KOPT-K1 (cell line): ENCODE measurements at regions not wholly inside any gene's neighbourhood (a gene's known extent, or its start where the extent isn't known, plus 50 kb on each side); places are given as distances from the start of the nearest gene placed in this dataset.

Source experiments
- H3K27ac ChIP-seq: fragments of 200-600 bp; sonication (generic); 2 replicates; pipeline ENCODE4 v1.5.1; 2016; ENCODE audit warnings: antibody characterized with exemption, mild to moderate bottlenecking, low read depth, low read length; ENCODE audit not compliant: poor library complexity, severe bottlenecking
- H3K36me3 ChIP-seq: fragments of 200-600 bp; sonication (generic); 2 replicates; pipeline ENCODE4 v1.5.1; 2017; ENCODE audit warnings: antibody characterized with exemption, mild to moderate bottlenecking, low read length, moderate library complexity; ENCODE audit not compliant: insufficient read depth
- H3K9me3 ChIP-seq: fragments of 200-600 bp; sonication (generic); 2 replicates; pipeline ENCODE4 v1.5.1; 2017; ENCODE audit warnings: antibody characterized with exemption, low read length, mild to moderate bottlenecking; ENCODE audit not compliant: insufficient read depth, poor library complexity, severe bottlenecking

DNA sequence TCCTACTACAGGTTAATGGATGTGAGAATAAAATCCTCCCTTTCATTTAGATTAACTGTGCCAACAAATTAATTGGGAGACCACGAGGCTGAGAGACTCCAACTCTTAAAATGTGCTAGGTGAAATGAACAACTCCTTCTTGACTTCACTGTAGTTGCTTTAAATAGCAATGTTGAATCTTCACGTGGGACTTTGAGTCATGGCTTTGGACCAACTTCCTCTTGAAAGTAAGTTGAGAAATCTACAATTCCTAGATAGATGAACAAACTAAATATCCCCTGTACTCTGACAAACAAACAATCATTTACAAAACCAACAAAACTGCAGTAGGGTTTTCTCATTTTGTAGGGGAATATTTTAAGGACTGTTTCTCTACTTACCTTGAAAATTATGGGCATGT is 291.9 kb upstream of the SPRED2 start:
- Histone ChIP-seq H3K27ac (no peak overlapping the region), H3K9me3 (peaks cover 5% of the 10 kb centered on the region), H3K36me3 (no peaks in the 10 kb centered on the region)

DNA sequence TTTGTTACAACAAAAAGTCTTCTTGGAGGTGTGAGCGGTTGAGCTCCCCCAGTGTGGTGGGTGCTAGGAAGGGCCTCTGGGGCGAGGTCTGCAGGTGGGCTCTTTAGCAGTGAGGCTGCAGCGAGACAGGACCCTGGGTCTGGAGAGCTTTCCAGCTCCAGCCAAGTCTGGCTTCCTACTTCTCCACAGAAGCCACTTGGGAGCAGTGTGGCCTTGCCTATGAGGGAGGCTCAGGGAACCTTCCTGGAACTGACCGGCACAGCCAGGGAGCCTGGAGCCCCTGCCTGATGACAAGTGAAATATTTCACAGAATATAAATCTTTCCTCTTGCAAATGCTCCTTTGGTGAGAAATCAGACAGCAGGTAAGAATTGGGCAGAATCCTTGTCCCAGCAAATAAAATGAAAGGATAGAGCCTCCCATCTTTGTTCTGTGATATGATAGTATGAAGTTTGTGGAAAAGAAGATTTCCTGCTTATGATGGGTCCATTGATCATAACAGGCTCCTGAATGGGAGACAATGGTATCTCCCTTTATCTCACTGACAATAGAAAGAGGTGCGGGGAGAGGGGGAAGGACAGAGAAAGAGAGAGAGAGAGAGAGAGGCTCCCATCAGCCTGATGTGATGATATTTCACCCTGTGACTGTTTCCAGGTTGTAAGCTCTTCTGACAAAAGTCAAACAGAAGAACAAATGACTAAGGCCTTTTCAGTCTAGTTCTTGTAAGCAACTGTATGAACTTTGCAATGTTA is 289.8 kb upstream of the SPRED2 start:
- no peaks in the 10 kb centered on the region for H3K36me3 ChIP-seq
- H3K27ac ChIP-seq, result no peak overlapping the region
- H3K9me3 ChIP-seq, result peaks cover 5% of the 10 kb centered on the region

DNA sequence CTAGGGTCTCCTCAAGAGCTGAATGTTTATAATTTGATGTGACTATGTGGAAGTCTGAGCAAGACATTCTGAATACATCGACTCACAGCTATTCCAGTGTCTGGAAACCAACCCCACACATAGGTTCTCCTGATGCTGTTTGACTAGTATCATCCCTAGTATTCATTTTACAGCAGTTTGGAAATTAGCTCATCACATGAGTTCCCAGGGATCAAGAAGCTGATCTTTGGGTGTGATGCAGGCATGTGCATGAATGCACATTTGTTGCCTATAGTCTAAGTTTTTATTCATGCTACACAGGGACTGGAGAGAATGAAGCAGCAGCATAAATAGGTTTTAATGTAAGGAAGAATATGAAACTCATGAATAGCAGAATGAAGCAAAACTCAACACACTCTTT is 284.3 kb upstream of the SPRED2 start:
- H3K27ac ChIP-seq, result no peak overlapping the region
- H3K36me3 ChIP-seq, result no peaks in the 10 kb centered on the region
- H3K9me3 ChIP-seq, result no peaks in the 10 kb centered on the region

DNA sequence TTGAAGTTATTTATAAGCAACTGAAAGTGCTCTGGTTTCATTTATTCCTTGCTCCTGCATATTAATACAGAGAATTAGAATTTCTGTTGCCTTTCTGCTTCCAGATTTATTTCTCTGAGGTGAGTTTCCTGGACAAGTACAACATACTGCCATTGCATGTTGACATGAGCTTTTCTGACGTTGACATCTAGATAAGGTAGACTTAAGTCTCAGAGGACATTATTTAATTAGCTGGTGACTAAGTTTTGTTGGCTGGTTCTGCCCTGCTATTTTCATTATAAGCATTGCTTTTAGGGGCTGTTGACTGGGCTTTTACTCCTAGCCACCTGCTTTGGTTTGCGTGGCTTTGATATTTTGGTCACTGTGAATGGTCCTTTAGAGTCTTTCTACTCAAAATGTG is 282.9 kb upstream of the SPRED2 start:
- no peaks in the 10 kb centered on the region for H3K9me3 ChIP-seq
- H3K27ac ChIP-seq, result no peak overlapping the region
- H3K36me3 ChIP-seq, result no peaks in the 10 kb centered on the region

DNA sequence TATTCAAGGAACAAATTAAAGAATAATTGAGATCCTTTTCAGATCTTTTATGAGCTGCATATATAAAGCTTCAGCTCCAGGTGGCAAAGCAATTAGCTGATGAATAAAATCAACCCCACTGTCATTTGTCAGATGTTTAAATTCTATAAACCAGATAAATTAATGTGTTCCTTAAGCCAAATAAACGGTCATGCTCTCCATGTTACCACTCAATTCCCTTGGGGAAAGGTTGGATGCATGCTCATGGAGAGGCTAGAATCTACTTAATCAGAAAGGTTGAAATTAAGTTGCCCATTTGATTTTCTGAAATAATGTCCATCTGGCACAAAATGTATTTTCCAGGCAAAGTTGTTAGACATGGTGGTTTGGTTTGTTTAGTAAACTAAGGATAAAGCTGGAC is 282.5 kb upstream of the SPRED2 start:
- H3K27ac ChIP-seq, result no peak overlapping the region
- H3K9me3 ChIP-seq, result no peaks in the 10 kb centered on the region
- H3K36me3 ChIP-seq, result no peaks in the 10 kb centered on the region

DNA sequence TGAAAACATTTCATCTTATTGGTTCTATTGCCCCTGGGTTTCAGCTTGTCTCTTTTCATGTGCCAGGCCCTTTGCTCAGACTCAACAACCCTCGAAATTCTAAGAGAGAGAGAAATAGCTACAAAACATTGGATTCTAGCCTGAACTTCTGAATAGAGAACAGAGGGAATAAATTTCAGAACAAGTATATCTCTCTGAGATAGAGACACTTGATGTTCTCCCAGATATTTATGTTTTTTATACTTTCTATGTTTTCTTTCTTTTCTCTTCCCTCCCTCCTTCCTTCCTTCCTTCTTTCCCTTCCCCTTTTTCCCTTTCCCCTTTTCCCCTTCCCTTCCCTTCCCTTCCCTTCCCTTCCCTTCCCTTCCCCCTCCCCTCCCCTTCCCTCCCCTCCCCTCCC is 279.5 kb upstream of the SPRED2 start:
- no peak overlapping the region for H3K27ac ChIP-seq
- no peaks in the 10 kb centered on the region for H3K9me3 ChIP-seq
- no peaks in the 10 kb centered on the region for H3K36me3 ChIP-seq

DNA sequence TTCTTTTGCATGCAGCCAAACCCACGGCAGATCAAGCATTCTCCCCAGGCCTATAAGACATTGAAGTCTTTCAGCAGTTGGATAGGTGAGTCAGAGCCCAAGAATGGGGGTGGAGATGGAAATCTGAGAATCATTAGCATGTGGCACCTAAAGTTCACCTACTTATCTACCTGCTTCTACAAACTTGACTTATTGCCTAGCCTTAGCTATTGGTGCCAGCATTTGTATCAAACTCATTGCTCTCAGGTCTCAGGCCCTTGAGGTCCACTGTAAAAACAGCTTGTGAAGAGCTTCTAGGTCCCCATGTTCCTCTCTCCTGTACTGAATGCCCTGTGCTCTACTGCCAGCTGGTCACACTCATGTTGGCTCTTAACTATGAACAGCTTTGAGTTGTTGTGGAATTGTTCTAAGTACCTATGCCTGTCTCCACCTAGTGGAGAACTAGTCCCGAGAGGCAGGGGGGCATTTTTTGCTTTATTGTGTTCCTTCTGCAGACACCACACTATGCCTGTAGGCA is 278.4 kb upstream of the SPRED2 start:
- H3K36me3 ChIP-seq, result no peaks in the 10 kb centered on the region
- H3K27ac ChIP-seq, result no peak overlapping the region
- H3K9me3 ChIP-seq, result no peaks in the 10 kb centered on the region

DNA sequence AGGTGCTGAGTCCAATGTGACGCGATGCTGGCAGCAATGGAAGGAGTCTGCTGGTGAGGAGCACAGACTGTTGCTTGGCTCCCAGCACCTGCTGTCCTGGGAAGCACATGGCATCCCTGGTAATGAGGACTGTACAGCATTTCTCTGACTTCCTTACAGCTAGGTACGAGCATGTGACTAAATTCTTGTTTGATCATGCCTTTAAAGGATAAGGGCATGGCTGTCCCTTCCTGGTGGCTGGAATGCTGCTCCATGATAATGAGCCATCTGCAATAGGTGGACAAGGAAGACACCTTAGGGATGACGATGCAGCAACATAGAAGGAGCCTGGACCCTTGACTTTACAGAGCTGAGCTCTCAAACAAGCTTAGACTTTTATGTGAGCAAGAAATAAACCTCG is 278.0 kb upstream of the SPRED2 start:
- Histone ChIP-seq H3K36me3 (no peaks in the 10 kb centered on the region), H3K9me3 (no peaks in the 10 kb centered on the region), H3K27ac (no peak overlapping the region)

DNA sequence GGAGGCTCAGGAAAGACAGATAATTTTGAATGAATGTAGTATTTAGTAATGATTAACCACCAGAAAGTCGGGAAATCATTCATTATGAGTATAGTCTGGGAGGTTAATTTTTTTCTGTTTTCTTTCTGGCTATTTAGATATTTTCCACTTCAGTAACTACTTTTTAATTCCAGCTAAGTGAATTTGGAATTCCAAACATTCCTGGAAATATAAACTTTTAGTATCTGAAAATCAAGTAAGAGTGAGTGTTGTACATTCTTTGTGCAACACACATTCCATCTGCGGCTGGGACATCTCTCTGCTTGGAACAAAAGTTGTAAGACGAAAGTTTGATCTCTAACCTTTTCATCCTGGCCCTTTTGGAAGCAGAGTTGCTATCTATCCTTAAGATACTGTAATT is 275.7 kb upstream of the SPRED2 start:
- no peaks in the 10 kb centered on the region for H3K36me3 ChIP-seq
- no peaks in the 10 kb centered on the region for H3K9me3 ChIP-seq
- H3K27ac ChIP-seq, result no peak overlapping the region

DNA sequence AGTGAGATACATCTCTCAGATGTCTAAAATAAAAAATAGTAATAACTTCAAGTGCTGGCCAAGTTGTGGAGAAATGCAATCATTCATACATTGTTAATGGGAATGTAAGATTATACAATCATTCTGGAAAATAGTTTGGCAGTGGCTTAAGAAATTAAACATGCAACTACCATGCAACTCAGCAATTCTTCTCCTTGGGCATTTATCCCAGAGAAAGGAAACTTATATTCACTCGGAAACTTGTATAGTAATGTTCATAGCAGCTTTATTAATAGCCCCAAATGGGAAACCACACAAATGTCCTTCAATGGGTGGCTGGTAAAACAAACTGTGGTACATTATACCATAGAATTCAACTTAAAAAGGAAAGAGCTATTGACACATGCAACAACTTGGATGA is 274.0 kb upstream of the SPRED2 start:
- H3K27ac ChIP-seq, result no peak overlapping the region
- no peaks in the 10 kb centered on the region for H3K9me3 ChIP-seq
- H3K36me3 ChIP-seq, result no peaks in the 10 kb centered on the region

DNA sequence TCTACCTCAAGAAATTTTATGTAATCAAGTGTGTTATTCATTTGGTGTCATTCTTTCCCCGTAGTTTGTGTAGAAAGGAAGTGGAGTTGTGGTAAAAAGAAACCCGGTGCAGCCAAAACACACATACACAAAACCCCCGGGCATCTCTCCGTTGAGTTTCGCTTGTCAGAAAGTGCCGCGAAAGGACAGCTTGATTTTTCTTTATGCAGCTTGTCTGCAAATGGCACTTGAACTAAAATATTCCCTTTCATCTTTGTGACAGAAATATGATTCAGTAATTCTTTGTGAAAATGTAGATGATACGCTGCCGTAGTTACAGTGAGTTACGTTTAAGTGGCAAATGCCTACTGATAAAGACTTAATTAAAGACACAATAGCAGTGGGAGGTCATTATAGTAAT is 268.8 kb upstream of the SPRED2 start:
- Histone ChIP-seq H3K36me3 (no peaks in the 10 kb centered on the region), H3K27ac (no peak overlapping the region), H3K9me3 (no peaks in the 10 kb centered on the region)

DNA sequence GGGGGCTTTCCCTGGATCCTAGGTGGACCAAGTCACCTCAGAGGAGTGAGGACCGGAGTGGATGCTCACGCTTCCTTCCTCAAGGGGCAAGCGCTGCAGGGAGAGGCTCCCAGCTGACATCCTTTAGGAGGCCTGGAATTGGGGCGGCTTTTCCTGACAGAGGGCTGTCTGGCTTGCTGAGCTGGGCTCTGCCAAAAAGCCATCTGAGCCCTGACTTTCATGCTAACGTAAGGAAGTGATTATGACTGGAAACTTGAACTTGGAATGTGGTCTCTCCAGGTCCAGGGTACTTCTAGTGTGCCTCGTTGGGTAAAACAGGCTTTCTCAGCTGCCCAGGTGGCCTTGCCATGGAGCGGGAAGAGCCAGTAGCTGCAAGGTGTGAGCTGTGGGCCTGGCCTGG is 268.3 kb upstream of the SPRED2 start:
- H3K9me3 ChIP-seq, result no peaks in the 10 kb centered on the region
- H3K36me3 ChIP-seq, result no peaks in the 10 kb centered on the region
- H3K27ac ChIP-seq, result no peak overlapping the region

DNA sequence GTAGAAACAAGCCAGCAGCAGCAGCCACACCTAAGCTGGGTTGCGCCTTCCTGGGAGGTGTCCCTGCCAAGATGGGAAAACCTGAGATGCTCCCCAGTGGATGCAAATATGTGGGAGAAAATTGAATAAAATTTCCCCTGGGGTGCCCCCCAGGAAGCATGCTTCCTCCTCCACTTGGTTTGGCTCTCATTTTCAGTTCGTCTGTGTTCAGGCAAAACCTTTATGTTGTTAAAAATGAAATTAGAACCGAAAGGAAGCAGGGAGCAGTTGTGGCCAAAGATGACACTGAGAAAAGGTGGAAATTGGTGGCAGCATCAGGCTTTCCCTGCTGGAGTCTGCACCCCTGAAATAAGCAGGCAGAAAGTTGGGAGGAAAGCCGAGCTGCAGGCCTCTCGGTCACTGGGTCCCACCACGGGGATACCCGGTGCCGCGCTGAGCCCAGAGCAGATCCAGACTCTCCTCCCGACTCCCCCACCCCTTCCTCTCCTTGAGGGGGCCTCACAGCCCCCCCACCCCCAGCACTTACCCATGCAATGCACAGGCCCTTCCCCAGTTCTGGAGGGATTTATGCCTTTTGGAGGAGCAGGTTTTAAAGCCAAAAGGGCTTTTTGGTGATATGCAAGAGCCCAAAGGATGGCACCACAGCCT is 267.7 kb upstream of the SPRED2 start:
- no peaks in the 10 kb centered on the region for H3K36me3 ChIP-seq
- no peak overlapping the region for H3K27ac ChIP-seq
- H3K9me3 ChIP-seq, result no peaks in the 10 kb centered on the region

DNA sequence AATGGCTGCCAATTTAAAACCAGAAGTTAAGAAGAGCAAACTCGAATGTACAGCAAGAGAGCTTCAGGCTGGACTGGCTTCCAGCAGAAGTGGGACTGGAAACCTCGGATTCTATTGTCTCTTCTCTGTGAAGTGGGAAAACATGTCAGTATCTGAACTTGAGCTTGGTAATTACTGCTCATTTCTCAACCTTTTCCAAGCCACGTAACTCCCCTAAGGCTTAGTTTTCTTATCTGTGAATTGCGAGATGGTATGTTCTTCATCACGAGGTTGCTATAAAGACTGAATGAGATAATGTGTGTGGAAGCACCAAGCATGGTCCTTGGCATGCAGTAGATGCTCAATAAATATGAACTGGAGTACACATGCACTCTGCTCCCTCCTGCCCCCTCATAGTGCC is 259.4 kb upstream of the SPRED2 start:
- Histone ChIP-seq H3K27ac (no peak overlapping the region), H3K36me3 (no peaks in the 10 kb centered on the region), H3K9me3 (no peaks in the 10 kb centered on the region)

DNA sequence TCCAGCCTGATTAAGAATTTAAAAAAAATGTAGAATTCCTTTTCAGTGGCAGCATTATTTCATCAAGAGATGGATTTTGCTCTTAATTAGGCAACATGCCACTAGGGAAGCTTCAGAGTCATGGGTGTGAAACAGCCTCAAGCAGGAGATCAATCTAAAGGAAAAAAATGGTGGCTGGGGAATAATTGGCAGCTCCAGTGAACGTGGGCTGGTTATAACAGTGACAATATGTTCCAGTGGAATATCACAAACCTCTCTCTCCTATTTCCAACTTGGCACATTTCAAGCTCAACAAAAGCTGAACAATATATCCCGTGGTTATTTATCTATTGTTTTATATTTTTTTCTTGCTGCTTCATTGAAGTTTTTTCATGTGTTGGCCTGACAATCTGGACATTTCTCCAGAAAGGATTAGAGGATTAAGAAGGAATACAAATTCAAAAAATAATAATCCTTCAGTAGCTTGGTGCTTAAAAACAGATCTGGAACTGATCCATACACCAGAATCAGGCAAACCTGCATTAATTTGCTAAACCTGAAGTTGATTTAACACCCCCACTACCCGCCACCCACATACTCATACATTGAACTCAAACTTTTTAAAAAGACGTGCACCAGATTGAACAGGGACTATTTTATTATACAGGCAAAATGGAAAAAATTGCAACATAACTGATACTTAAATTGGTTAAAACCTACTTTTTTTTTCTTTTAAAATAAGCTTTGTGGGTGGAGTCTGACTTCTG is 255.9 kb upstream of the SPRED2 start:
- Histone ChIP-seq H3K9me3 (no peaks in the 10 kb centered on the region), H3K36me3 (no peaks in the 10 kb centered on the region)

More for the DNA sequence above, 255.9 kb upstream of the SPRED2 start:
- no peak overlapping the region for H3K27ac ChIP-seq
